Prostate gland (tissue), 2 donors: ENCODE measurements at regions not wholly inside any gene's neighbourhood (a gene's known extent, or its start where the extent isn't known, plus 50 kb on each side); places are given as distances from the start of the nearest gene placed in this dataset.

Experiments used
- CTCF ChIP-seq, 4 experiments: fragments of 200-600 bp in 2 of 4; fragments of 450-650 bp in 2 of 4; sonication (generic) in 2 of 4; IDR thresholded peaks; 1 replicate in 3 of 4; 2 replicates in 1 of 4; pipeline ENCODE4 v1.5.1; 2016 to 2019; ENCODE audit warnings: antibody characterized with exemption in 4 of 4, mild to moderate bottlenecking in 2 of 4, moderate library complexity in 2 of 4
- POLR2A ChIP-seq: fragments of 450-650 bp; IDR thresholded peaks from one replicate; pipeline ENCODE4 v1.6.1; 2016; ENCODE audit warnings: antibody characterized with exemption, mild to moderate bottlenecking
- POLR2AphosphoS5 ChIP-seq: sonication (generic); formaldehyde crosslinking; IDR thresholded peaks from one replicate; pipeline ENCODE4 v1.6.1; 2017; ENCODE audit warnings: antibody characterized with exemption

GRCh38 chr1:115467790-115468189, 129.7 kb upstream of the NGF start:
- TF ChIP-seq CTCF (IDR thresholded peaks at IDR 0.05) = no peak
- no peak for TF ChIP-seq POLR2AphosphoS5
- TF ChIP-seq POLR2A = no peak
